NCI-H82 (cell line): ENCODE measurements at regions not wholly inside any gene's neighbourhood (a gene's known extent, or its start where the extent isn't known, plus 50 kb on each side); places are given as distances from the start of the nearest gene placed in this dataset.

ENCODE experiments used
- DNase-seq: peaks from one replicate; lab custom pipeline; 2025; lab: John Stamatoyannopoulos, UW

DNA sequence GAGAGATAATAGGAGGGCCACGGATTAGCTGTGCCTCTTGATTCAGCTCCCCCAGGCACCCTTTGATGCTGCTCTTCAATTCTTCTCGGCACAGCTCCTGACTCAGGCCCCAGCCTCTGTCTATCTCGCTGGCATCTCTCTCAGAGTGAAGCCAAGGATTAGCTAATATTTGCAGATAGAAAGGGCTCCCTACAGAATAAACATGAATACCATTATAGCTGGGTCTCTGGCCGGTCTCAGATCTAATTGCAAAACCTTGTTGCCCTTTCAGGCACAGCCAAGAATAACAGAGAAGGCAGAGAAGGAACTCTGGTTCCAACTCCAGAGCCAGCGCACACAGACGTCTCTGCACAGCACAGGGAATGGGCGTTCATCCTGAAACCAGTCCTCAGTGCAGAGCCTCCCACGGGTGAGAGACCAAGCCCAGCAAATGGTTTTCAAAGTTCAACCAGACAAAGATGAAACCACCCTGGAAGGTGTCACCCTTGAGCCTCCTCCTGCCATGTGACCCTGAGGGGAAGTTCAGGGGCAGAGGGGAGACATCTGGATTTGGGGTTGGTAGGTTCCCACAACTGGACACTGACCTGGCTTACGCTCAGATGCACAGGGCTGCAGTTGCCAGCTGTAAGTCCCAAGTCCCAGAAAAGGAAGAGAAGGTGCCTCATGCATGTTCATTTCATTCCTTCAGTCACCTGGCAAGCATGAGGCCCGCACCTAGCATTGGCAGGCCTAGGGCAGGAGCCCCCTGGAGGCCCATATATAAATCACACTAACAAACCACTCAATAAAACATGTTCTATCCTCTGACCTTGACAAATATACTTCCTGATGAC lies 394.0 kb downstream of the NPHP4 start:
- DNase-seq, result no peak

DNA sequence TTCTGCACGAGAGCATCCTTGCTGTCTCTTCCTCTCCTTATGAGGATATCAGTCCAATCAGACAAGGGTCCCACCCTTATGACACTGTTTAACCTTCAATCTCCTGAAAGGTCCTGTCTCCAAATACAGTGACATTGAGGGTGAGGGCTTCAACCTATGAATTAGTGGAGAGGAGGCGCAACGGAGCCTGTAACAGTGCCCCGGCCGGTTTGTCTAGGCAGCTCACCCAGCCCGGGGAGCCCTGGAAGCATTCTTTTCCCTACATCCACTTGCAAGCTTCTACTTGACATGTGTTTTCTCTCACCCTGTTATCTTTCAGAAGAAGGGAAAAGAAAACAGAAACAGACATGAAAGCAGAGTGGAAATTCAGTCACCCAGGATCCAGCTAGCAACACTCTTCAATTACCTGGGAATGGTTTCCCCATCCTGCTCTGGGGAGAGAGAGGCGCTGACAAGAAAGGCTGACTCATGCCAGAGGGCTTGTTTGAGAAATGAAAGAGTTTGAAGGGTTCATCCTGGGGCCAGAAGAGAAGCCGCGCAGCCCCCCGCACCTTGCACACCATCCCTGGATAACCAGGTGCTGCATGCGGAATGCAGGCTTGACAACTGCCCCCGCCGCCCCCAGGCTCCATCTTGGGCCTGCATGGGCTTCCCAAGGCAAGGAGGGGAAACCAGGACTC lies 394.9 kb downstream of the NPHP4 start:
- no peak for DNase-seq

DNA sequence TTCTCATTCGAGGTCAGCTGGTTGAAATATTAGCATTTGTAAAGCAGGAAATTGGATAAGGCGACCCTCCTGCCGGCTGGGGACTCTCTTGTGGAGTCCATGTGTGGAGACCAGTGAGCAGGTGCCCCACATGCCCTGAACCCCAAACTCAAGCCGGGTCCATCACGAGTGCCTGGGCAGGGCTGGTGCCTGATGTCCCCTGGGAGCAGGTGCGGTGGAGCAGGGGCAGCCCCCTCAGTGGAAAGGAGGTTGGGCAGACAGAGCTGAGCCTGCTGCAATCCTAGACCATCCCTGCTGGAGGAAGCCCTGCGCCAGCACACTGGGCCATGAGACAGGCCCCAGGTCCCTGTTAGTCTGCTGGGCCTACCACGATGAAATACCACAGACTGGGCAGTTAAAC lies 395.6 kb downstream of the NPHP4 start:
- DNase-seq, result no peak

DNA sequence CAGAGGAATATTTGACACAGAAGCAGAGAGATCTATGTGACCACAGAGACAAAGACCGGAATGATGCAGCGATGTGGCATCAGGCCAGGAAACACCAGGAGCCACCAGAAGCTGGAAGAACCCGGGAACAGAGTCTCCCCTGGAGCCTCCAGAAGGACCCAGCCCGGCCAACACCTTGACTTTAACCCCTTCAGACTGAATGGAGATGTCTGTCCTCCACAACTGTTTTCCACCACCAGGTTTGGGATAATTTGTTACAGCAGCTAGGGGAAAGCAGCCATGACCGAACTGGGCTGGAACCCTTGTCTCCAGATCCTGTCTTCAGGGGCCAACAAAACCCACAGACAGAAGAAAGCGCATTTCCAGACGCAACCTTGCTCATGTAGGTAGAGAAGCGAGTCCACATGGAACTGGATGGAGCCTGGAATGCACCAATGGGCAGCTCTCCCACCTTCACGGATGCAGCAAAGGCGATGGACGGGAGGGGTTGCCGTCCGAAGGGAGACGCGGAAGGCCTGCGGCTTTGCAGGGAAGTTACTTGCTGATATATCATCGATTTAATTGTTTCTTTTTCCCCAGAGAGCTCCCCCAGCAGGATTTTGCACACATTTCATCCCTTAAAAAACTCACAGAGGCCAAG lies 396.6 kb downstream of the NPHP4 start:
- peak; percentile 13 for DNase-seq

DNA sequence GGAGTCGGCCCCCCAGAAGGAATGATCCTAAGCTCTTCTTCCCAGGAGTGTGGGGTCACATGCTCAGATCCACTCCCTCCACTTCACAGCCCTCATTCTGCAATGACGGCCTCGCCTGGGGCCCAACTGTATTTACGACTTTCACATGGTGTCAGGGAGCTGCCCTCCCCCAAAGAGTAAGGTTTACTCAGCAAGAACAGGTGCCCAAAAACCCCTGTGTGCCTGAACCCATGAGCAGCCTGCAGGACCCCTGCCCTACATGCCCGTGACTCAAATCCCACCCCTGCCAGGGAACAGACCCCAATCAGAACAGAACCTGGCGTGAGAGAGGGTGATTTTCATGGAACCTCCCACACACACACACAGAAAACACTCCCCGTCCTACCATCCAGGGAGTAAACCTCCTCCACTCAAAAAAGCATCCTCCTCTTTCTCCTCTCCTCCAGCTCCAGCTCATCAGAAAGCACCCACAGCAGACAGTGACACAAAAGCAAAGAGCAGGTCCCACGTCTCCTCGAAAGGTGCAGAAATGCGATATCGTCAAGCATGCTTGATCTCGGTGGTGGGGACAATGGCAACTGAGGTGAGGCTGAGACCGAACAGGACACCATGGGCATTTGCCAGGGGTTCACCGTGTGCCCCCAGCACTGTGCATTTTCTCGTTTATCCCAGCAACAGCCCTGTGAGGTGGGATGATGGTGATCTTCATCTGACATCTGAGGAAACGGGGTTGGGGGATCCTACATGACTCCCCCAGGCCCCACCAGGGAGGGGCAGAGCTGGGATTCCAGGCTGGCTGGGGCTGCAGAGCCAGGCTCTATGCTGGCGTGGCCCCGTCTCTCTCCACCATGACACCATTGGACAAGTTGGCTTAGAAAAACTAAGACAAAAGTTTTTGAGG lies 397.9 kb downstream of the NPHP4 start:
- no peak for DNase-seq

DNA sequence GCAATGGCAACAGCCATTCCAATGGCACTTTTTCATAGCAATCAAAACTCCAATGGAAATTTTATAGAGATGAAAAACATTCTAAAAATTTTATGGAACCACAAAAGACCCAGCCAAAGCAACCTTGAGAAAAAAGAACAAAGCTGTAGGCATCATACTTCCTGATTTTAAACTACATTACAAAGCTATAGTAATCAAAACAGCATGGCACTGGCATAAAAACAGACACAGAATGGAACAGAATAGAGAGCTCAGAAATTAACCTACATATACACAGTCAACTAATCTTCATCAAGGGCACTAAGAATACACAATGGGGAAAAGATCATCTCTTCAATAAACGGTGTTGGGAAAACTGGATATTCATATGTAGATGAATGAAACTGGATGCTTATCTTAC lies 401.5 kb downstream of the NPHP4 start:
- no peak for DNase-seq

DNA sequence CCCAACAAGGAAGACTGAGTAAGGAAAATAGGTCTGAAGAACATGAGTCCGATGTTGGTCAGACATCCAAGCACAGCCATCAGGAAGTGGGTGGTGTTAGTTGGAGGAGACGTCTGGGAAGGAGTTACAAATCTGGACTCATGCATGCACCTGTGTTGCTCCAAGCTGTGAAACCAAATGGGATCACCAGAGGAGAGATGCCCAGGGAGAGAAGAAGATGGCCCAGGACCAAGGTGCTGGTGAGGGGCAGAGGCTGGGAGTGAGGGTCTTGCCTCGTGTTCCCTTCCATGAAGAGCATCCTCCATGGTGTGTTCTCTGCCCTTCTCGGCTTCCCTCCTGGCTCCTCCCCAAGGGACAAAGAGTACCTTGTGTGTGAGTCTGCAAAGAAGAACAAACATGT lies 405.6 kb downstream of the NPHP4 start:
- no peak for DNase-seq

DNA sequence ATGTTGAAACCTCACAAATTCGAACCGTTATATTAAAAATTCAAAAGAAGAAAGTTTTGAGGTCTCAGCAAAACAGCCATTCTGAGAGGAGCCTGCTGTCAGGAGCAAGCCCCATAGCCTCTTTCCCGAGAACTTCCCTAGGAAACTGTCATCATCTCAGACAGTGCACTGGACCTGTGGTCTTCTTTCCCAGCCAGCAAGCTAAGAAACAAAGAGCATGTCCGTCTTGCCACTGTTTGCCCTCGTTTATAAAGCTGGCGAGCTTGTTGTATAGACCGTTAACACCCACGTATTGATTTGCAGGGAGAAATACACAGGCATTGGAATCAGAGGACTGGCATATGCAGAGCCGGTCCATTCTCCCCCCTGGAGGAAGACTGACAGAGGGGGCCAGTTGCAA lies 407.0 kb downstream of the NPHP4 start:
- DNase-seq, result no peak

DNA sequence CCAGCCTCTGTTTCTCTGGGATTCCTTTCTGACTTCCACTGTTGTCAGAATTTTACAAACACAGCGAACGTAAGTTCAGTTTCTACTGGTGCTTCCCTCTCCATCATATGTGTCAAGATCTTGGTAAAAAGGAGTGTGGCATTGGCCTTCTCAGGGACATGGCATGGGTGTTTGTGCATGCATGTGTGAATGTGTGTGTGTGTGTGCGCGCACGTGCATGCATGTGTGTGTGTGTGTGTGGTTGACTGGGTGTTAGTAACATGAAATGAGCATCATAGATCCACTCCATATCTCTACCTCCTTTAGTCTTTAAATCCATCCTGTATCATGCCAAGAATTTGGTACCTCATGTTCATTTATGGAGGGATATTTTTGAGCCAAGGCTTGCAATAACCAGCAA lies 411.3 kb downstream of the NPHP4 start:
- DNase-seq, result no peak

DNA sequence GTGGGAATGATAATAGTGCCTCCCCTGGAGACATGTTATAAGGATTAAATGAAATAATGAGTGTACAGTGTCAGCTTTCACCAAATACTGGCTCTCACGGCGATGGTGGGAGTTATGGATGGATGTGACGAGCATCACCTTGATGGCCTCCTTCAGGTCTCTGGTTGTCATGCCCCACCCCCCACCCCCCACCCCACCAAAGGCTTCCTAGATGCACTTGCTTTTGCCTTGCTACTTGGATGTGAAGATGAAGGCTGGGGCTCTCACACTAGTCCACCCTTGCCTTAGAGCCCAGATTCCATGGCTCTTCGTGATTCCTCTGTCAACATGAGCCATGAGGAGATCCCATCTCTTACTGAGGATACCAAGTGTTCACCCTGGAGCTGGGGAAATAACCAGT lies 412.3 kb downstream of the NPHP4 start:
- no peak for DNase-seq

DNA sequence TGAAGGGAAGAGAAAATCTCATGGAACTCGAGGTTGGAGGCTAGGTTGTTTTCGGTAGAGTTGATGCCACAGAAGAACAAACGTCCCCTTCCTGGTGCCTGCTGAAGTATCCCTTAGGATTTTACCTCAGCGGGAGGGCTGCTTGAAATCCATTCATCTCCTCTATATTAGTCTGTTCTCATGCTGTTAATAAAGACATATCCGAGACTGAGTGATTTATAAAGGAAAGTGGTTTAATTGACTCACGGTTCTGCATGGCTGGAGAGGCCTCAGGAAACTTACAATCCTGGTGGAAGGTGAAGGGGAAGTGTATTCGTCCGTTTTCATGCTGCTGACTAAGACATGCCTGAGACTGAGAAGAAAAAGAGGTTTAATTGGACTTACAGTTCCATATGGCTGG lies 413.5 kb downstream of the NPHP4 start:
- no peak for DNase-seq

DNA sequence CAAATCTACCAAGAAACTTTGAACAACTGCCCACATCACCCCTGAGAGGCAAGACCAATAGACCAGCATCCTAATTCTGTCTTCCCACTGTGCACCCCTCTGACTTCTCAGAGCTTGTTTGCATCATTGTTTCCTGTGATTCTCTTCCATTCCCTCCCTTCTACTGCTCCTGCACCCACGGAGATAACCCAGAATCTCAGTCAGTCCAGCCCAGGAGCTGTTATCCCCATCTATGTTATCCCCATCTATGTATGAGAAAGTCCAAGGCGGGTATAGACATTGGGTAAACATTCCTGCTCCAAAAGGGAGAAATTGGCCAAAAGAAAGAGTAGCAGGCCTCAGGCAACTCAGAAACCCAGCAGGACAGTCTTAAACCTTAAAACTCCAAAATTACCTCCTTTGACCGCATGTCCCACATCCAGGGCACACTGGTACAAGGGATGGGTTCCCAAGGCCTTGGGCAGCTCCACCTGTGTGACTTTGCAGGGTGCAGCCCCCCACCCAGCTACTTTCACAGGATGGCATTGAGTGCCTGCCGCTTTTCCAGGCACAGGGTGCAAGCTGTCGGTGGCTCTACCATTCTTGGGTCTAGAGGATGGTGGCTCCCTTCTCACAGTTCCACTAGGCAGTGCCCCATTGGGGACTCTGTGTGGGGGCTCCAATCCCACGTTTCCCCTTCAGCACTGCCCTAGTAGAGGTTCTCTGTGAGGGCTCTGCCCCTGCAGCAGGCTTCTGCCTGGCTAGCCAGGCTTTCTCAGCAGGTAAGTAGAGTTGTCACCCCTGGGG lies 414.8 kb downstream of the NPHP4 start:
- no peak for DNase-seq

DNA sequence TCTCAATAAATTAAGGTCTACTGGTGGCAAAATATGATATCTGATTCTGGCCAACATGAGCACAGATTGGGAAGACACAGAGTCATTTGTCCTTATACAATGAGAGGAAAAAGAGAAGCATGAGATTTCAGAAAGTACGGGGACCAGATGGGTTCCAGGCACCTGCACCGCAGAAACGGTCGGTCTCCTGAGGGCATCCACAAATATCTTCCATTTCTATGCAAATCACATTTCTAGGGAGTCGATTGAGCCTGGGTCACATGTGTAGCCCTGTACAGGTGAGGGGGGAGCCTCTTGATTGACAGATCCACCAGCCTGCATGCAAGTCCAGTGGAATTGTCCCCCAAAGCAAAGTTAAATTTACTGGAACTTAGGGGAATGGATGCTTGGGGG lies 415.6 kb downstream of the NPHP4 start:
- no peak for DNase-seq

DNA sequence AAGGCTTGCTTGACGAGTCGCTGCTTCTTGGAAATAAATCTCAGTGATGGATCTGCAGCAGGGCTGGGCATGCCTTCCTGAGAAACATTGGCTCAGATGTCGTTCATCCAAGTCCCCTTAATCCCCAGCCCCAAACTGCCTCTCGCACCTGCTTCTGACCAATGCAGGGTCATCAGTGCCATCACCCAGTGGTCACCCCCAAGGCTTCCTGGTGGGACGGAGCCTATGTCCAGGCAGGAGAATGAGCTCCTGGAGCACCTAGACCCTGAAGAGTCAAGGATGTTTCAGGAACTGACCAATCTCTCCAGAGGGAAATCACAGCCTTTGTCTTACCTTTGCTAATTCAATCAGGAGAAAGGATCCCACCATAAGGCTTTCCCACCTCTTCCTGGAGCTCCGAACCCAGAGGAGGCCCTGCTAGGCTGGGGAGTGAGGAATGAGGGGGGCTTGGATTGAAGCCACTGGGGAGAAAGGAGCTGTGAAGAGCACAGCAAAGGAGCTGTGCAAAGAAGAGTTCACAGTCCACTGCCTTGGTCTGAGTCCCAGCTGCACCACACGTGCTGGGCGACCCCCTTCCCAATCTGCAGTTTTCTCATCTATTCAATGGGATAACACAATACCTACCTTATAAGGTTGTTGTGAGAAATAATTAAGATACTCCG lies 416.1 kb downstream of the NPHP4 start:
- no peak for DNase-seq

DNA sequence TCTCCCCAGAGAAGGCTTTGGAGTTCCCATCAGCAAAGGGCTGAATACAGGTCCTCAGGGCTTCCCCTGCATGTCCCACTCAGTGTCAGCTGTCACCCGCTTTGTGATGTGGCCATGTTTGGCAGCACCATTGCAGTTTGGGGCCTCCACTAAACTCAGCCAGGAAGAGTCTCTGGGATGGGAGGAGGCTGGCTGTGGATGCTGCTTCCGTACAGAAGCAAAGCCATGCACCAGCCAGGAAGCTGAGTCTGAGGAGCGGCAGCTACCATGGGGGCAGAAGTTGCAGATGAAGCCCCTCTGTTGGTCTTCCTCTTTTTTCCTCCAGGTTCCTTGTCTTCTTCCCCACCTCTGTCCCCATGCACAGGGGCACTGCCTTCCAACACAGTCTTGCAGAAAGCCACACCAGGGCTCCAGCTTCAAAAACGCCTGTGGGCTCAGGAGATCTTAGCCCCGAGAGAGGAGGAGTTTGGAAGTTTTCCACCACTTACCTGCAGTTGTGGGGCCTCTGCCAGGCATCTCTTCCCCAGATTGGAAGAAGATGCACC lies 416.8 kb downstream of the NPHP4 start:
- DNase-seq, result no peak

DNA sequence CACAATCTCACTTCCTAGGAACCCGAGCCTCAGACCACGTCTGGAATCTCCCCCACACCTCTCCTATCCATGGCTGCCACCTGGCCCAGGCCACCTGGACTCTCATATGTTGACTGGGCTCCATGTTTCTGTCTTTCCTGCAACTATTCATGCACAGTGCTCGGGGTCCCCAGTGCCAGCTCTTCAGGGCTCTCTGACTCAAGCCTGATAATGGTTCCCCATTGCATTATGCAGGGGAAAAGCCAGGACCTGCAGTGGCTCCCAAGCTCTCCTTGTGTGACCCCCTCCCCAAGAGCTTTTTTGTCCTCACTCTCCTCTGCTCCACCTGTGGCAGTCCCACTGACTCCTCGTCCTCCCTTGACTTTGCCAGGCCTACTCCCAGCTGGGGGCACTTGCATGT lies 417.6 kb downstream of the NPHP4 start:
- DNase-seq, result no peak

DNA sequence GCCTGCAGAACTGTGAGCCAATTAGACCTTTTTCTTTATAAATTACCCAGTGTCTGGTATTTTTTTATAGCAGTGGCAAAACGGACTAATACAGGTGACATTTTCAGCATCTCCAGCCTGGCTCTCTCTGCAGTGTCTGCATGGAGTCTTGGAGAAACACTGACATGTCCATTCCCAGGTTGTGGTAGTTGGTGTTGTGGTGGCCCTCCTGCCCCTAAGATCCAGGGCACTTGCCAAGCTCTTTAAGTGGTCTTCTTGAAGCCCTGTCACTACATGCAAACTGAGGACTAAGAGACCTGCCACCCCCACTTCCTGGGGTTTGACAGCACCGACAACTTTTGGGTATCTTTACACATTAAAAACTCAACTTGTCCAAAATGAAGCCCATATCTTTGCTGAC lies 419.4 kb downstream of the NPHP4 start:
- DNase-seq, result no peak

DNA sequence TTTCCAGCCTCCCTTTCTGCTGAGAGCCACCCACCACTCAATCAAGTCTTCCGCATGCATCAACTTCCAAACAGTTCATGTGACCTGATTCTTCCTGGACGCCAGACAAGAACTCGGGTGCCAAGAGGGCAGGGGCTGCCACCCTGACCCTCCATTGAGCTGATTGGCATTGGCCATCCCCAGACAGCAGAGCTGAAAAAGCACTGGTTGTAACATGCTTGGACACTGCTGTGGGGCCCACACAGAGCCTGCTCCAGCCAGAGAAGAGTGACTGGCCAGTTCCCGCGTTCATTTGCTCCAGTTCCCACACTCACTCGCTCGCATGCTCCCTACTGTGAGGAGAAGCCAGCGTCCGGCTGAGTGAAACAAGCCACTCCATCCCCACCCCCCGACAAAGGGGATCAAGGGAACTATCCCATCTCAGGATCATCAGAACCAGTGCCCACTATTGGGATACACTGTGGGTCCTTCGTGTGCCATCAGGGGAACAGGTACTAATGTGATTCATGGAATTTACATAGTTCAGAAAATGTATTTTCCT lies 420.3 kb downstream of the NPHP4 start:
- no peak for DNase-seq

DNA sequence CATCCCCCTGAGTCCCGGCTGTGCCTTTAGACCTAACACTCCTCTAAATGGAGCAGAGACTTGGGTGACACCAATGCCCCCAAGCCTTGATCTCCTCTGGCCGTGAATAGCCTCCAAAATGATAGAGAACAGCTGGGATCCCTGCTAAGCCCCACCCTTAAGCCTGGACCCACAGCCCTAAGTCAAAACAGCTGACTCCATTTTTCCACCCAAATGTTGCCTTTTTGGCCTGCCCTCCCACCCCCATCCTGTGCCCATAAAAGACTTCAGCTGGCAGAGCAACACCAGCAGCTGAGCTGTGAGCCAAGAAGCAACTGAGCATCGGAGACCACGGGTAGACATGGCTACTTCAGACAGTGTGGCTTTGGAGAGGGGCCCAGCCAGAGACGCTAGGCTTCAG lies 420.8 kb downstream of the NPHP4 start:
- DNase-seq, result no peak

DNA sequence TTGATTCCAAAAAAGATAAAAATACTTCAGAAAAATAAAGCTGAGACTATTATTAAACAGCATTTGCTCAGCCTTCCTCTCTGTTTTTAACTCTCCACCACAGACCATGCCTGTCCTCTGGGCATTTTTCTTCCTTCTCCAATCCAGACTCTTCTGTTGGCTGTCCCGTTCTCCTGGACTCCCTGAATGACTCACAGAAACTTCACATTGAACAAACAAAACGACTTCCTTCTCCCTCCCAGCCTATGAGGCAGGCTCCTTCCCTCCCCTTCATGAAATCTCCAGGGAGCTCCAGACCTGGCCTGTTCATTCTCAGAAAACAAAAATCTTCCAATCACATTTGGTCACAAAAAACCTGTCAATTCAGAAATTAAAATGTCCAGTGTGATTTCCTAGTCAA lies 421.3 kb downstream of the NPHP4 start:
- DNase-seq, result no peak
